Medulla oblongata (tissue), 1 donor: ENCODE measurements at regions not wholly inside any gene's neighbourhood (a gene's known extent, or its start where the extent isn't known, plus 50 kb on each side); places are given as distances from the start of the nearest gene placed in this dataset.
"Not testable (repeated sequence)": the region's sequence is repeated elsewhere in the genome, so short reads cannot be mapped to it uniquely, and the experiment has no call there.

Source experiments
- DNase-seq: peaks from one replicate; pipeline ENCODE4 v3.0.0-alpha.2; 2015; ENCODE audit errors: extremely low spot score

DNA sequence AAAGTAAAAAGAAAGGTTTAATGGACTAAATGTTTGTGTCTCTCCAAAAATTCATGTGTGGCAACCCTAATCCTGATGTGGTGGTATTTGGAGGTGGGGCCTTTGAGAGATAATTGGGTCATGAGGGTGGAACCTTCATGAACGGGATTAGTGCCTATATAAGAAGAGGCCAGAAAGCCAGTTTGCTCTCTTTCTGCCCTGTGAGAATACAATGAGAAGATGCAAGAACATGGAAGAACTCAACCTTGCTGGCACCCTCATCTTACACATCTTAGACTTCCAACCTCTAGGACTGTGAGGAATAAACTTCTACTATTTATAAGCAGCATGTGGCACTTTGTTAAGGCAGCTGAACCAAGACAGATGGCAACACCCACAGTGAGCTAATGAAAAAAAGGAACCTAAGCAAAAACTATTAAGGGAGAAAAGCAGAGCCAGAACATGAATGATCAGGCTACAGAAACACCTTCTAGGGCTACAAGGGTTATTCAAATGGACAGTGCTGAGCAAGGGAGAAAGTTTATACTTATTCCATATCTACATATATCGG is 159.5 kb downstream of the PLK2 start:
- no peak for DNase-seq

DNA sequence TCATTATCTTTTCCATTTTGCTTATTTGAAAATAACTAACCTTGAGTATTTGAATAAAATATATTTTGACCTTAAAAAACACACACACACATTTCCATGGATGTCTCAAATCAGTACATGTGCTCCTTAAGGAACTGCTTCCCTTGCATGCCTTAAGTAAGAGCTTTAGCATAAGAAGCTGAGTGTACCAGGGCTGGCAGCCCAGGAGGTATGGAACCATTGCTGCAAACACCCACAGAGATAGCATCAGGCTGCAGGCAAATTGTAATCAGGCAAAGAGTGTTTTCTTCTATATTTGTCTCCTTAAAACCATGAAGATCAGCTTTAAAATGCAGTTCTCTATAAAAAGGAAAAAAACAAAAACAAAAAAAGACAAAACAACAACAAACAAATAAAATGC is 160.6 kb downstream of the PLK2 start:
- no peak for DNase-seq

- no peak for DNase-seq
Measured at GRCh38 chr5:58294598-58295305, 165.1 kb downstream of the PLK2 start.

- not testable (repeated sequence) for DNase-seq
Measured at GRCh38 chr5:58288275-58288674, 171.6 kb downstream of the PLK2 start.

DNA sequence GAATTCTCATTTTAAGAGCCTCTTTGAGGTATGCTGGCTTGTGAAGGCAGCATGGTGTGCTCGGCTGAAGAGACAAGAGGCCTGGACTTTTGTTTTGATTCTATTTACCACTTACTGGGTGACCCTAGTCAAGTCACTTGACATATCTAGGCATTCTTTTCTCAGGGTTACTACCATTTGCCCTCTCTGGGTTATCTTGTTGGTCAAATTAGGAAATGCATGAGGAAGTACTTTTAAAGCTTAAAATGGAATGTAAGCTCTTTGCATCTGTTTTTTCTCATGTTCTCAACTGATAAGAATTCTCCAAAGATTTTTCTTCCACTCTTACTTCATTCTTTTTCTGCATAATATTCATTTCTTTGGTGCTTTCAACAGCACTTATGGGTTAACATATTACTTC is 173.1 kb downstream of the PLK2 start:
- DNase-seq: no peak

GRCh38 chr5:58285900-58286299 is 174.0 kb downstream of the PLK2 start:
- no peak for DNase-seq

DNA sequence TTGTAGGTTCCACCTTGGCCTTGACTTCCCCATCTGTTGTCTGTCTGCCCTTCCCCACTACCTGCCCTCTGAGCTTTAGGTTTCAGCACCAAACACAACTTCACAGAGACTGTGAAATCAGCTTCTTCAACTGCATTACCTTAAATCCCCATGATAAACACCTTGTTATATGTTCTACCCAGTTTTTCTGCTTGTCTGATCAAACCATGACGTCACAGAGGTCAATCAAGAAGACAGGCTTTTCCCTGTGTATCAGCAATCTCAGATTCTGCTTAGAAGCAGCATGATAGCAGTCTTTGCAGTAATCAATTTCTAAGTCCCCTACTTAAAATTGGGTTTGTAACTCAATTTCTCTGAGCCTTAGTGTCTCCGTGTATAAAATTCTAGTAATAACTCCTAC is 175.0 kb downstream of the PLK2 start:
- DNase-seq: no peak

DNA sequence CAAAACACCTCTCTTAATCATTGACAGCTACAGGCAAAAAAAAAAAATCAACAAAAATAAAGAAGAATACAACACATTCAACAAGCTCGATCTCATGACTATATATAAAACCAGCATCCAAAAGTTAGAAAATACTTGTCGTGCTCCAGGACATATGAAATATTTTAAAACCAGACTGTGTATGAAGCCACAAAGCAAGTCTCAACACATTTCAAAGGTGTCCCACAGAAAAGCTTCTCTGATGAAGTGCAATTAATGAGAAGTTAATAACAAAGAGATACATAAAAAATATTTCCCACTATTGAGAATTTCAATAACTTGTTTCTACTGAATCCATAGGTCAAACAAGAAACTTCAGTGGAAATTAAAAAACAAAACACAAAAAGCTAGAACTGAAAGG is 178.7 kb downstream of the PLK2 start:
- DNase-seq: no peak

DNA sequence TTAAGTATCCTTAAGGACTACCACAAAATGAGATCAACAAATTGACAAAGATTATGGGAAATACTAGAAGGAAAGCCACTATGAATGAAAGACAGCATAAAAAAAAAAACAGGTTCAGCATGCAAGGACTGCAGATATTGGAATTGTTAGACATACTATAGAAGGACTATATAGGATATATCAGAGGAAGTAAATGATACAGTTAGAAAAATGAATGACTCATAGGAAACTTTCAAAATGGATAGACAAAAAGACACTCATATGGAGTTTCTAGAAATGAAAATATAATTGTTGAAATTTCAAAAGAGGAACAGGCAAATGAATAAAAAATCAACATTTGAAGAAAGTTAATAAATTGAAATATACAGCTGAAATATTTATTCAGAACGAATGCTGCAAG is 180.6 kb downstream of the PLK2 start:
- DNase-seq: no peak

GRCh38 chr5:58276431-58276830 is 183.5 kb downstream of the PLK2 start:
- DNase-seq: no peak

DNA sequence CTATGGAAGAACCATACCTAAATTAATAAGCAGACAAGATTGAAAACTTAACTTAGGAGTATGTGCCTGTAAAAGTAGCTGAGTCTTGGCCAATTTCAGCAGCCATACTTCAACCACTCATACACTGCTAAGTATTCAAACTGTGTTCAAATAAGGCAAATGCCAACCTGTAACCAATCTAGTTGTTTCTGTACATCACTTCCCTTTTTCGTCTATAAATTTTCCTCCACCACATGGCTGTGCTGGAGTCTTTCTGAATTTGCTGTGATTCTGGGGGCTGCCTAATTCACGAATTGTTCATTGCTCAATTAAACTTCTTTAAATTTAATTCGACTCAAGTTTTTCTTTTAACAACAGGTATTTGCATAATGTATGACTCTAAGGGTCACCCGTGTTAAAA is 184.4 kb downstream of the PLK2 start:
- DNase-seq: no peak

DNA sequence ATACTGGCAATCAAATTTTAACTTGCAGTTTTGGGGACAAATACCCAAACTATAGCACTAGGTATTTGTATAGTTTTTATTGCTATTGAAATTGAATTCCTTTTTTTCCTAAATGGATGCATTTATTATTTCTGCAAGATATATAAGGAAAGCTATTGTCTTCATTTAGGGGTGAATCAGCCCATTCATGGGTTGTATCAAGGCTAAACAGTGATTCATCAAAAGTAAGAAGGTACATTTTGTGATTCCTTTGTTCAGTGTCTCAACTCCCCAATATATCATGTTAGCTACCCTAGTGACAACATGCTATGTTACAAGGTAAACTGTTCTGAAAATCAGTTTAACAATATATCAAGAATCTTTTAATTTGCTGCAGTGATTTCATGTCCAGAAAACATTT is 185.7 kb downstream of the PLK2 start:
- DNase-seq: no peak

GRCh38 chr5:58273711-58274110 is 186.2 kb downstream of the PLK2 start:
- no peak for DNase-seq

- no peak for DNase-seq
Measured at GRCh38 chr5:58268268-58268667, 191.6 kb downstream of the PLK2 start.

GRCh38 chr5:58266402-58266801 is 193.5 kb downstream of the PLK2 start:
- DNase-seq: no peak

GRCh38 chr5:58265246-58265930 is 194.5 kb downstream of the PLK2 start:
- no peak for DNase-seq

DNA sequence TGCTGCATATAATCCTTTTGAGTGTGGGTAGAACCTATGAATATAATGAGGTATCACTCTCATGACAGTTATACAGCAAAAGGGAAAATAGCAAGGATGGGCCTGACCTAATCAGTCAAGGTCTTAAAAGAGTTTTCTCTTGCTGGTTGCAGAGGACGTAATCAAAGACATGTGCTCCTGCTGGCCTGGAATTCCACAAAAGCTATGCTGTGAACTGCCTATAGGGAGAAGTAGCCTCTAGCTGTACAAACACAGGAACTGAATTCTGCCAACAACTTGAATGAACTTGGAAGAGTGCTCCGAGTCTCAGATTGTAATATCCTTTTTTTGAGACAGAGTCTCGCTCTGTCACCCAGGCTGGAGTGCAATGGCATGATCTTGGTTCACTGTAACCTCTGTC is 195.6 kb downstream of the PLK2 start:
- no peak for DNase-seq

GRCh38 chr5:58263296-58263695 is 196.6 kb downstream of the PLK2 start:
- no peak for DNase-seq

- no peak for DNase-seq
Measured at GRCh38 chr5:58262226-58262625, 197.7 kb downstream of the PLK2 start.

GRCh38 chr5:58261605-58262004 is 198.3 kb downstream of the PLK2 start:
- no peak for DNase-seq

GRCh38 chr5:58260243-58260642 is 199.6 kb downstream of the PLK2 start:
- no peak for DNase-seq

- no peak for DNase-seq
Measured at GRCh38 chr5:58259685-58260152, 200.2 kb downstream of the PLK2 start.

DNA sequence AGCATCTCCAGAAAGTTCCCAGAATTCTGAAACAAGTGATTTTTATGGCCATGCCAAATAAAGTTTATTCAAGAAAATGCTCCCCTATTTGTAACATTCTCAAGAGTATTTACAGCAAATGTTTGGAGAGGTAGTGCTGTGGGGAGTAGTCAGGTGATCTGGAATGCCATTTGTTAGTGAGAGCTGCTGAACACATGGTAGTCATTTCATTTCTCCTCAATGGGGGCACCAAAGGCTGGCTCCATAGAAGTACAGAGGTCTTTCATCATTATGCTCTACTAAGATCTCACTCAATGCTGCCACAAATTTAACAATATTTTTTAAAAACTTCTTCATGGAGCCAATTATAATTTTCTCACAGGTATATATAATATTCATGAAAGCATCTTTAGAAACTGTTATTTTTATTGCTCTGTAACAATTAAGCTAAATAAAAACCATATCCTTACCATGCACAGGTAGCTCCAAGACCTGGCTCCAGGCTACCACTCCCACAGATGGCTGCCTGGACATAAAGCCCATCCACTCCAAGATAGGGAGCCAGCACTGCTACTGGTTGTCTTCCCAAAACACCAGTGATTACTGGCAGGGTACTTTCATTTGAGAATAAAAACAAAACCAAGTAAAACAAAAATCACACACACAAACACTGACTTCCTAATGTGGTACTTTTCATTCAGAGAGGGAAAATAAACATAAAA is 200.8 kb downstream of the PLK2 start:
- no peak for DNase-seq
